HG02623 (cell line): ENCODE measurements at regions not wholly inside any gene's neighbourhood (a gene's known extent, or its start where the extent isn't known, plus 50 kb on each side); places are given as distances from the start of the nearest gene placed in this dataset.
"Not testable (repeated sequence)": the region's sequence is repeated elsewhere in the genome, so short reads cannot be mapped to it uniquely, and the experiment has no call there.

Source experiments
- ATAC-seq: cut with Tn5 transposase; IDR thresholded peaks from one replicate; pipeline ENCODE4 v1.9.1; 2021; ENCODE audit warnings: moderate library complexity; ENCODE audit not compliant: unreplicated experiment

GRCh38 chr11:87778357-87778756 is 396.9 kb downstream of the RAB38 start:
- no peak for ATAC-seq

DNA sequence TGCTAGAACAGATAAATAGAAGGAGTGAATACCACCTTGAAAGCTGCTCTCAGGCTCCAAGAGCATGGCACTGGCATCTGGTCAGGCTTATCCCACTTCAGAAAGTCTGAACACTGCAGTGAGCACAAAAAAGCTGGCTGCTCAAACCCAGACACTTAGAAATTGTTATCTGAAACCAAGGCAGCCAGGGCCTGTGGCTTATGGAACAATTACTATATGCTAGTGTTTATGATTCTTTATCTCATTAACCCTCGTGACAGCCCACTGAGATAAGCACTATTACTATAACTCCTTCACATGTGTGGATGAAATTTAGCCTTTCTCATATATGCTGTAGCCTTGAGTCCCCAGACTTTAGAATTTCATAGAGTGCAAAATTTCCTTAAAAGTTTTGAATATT is 400.2 kb downstream of the RAB38 start:
- ATAC-seq = no peak

DNA sequence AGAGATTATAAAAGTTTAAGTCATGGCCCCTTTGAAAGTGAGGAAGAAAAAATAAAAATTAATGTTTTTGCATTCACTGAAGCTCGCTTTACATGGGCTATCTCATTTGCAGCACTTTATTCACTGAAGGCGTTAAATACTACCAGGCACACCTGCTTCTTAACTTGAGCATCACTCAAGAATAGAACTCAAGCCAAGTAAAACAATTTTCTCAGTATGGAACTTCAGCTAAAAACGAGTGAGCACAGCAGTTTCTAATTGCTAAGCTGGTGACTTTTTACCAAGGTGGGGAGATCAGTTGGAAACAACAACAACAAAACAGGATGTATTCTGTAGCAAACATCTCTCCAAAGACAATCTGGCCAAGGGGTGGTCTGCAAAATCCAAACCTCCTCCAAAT is 405.6 kb downstream of the RAB38 start:
- ATAC-seq = no peak

DNA sequence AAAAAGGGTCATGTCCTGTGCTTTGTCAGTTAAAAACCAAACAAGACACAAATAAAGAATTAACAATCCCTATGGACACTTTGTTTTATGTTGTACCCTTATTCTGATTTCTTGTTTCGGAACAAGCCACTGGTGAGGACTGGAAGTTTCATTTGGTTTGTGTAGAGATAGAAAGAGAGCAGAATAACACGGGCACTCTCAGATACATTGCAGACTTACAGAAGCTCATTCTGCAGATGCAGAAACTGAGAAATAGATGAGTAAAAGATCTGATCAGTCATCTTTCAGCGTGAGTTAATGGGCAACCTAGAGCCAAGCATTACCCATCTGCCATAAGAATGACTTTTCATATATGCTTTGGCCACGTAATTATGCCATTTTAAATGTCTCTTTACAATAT is 407.6 kb downstream of the RAB38 start:
- ATAC-seq = no peak

GRCh38 chr11:87764075-87764474 is 411.2 kb downstream of the RAB38 start:
- ATAC-seq = not testable (repeated sequence)

GRCh38 chr11:87754685-87755084 is 420.6 kb downstream of the RAB38 start:
- no peak for ATAC-seq

GRCh38 chr11:87753143-87753542 is 422.1 kb downstream of the RAB38 start:
- ATAC-seq = no peak

GRCh38 chr11:87743007-87743406 is 432.2 kb downstream of the RAB38 start:
- ATAC-seq = no peak

DNA sequence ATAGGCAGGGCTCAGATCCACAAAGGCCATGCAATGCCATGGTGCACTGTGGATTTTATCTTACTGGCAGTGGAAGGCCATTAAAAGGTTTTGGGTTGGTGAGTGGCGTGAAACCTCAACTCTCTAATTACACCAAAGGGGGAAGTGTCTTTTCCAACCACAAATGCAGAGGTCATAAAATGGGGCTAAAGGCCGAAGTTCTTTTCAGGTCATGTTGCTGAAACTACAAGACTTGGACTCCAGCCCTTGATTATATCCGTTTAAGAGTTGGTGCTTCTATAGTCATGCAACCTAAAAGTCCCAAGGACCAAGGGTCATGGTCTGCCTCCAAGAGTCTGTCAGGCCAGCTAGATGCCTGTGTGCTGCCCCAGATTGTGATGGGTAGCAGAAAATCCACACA is 434.3 kb downstream of the RAB38 start:
- ATAC-seq = no peak

- no peak for ATAC-seq
Measured at GRCh38 chr11:87740451-87740850, 434.8 kb downstream of the RAB38 start.

DNA sequence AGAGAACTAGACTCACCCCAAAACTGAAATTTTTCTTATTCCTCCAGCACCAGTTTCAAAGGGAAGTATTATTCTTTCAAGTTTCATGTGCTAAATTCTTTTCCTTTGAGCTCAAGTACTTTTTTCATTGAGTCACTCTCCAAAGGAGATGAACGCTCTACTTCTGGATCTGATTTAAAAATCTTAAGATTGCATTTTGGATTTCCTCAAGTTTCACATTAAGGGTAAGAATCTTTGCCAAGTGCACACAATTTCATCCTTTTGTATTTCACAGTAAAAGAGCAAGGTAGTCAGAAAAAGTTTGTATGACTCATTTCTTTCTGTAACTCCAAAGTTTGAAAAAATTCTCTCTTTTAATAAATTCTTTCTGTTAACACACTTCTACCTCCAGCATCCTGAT is 435.5 kb downstream of the RAB38 start:
- ATAC-seq = no peak

DNA sequence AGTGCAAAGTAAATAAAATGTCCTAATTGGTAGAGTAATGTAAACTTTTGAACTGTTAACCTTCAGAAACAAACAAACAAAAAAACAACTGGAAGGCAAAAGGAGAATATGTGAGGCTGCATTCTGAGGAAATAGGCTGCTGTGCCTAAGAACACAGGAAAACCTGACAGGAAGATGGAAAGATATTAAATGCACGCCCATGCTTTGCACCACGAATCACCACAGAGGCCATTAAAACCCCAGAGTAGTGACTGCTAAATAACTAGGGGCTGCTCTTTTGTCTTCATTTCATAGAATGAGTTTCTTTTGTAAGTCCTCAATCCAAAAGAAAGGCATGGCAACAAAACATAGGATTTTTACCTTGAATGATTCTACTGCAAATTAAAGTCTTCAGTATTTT is 436.0 kb downstream of the RAB38 start:
- ATAC-seq = no peak

- ATAC-seq = no peak
Measured at GRCh38 chr11:87736928-87737327, 438.3 kb downstream of the RAB38 start.

GRCh38 chr11:87726506-87726905 is 448.7 kb downstream of the RAB38 start:
- ATAC-seq = no peak

GRCh38 chr11:87724358-87724757 is 450.9 kb downstream of the RAB38 start:
- ATAC-seq = no peak

GRCh38 chr11:87722756-87723565 is 452.3 kb downstream of the RAB38 start:
- ATAC-seq = peak; percentile 62

DNA sequence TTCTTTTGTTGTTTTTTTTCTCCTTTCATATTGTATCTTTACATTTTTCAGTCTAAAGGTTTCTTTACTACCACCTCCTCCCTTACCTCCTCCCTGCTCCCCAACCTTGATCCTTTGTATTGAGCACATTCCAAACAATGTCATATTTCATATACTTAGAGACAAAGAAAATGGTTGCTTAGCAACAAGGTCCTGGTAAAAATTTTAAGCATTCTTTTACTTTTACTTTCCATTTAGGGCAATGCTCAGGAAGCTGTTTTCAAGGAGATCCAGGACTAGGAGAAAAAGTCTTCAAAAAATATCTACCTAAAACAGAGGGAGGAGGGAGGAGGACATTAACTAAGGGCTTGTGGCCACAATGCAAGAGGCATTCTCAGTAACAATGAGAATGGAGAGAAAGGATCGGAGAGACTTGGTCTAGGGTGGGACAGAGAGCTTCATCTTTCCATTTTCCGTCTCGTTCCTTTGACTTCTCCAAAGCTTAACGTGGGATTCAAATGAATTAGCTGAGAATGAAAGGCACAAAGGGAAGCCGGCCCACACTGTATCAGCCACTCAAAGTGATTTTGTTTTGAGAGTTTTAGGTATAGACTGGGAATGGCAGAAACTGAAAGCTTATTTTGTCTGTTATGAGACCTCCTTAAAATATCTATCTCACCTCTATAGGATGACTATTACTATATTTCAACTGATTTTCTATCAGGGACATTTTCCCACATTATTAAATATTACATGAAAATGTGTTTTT is 455.7 kb downstream of the RAB38 start:
- ATAC-seq = no peak

- no peak for ATAC-seq
Measured at GRCh38 chr11:87712802-87713202, 462.4 kb downstream of the RAB38 start.

- ATAC-seq = no peak
Measured at GRCh38 chr11:87712391-87712790, 462.9 kb downstream of the RAB38 start.

- ATAC-seq = not testable (repeated sequence)
Measured at GRCh38 chr11:87703589-87703988, 471.7 kb downstream of the RAB38 start.

DNA sequence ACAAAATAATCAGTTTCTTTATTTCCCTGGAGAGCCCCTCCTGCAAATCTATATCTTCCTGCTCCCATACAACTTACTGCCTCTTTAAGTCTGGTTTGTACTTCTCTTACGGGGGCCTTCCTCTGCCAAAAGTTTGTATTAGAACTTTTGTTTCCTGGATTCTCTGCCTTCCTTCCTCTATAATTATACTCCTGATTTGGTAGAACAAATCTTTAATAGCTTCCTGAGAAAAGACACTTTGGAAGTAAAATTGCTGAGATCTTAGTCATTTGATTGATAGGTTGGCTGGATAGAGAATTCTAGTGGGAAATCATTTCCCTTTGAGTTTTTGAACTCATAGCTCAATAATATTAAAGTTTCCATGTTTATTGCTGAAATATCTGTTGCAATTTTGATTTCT is 499.2 kb downstream of the RAB38 start:
- ATAC-seq = no peak

DNA sequence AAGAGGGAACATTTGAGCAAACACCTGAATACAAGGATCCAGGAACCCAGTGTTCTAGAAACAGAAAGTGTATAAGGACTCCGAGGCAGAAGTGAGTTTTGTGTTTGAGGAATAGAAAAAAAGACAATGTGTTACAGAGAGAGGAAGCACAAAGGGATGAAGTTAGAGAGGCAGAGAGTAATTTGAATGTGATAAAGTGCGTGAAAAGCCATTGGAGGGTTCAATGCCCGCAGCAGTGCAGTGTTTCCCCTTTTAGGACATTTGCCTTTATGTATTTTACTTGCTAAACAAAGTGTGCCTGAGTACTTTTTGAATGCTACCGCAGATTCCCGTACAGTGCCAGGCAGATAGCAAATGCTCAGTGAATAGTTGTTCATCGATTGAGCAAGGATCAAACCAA is 508.5 kb downstream of the RAB38 start:
- ATAC-seq = no peak
